Hematopoietic multipotent progenitor cell treated with erythropoietin and hydrocortisone succinate and interleukin-3 and kit ligand, for 15 days (in vitro differentiated cells): ENCODE measurements at regions not wholly inside any gene's neighbourhood (a gene's known extent, or its start where the extent isn't known, plus 50 kb on each side); places are given as distances from the start of the nearest gene placed in this dataset.

ENCODE experiments used
- DNase-seq: peaks from one replicate; pipeline ENCODE4 v3.0.0-alpha.2; 2015; ENCODE audit warnings: low spot score

DNA sequence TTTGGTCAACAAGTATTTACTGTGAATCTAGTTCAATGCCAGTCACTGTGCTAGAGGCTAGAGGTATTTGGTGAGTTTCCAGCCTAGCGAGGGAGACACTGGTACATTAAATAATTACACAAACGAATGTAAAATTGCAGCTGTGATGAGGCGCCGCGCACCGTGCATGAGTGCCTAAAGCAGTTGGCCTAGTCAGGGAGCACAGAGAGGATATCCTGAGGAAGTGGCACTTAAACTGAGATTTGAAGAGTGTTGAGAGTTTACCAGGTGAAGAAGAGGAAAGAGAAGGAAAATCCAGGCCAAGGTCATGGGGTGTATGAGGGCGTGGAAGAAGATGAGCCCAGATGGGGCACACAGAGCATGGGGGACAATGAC is 157.6 kb upstream of the NDUFV2 start:
- no peak for DNase-seq

- no peak for DNase-seq
Observed at GRCh38 chr18:8945514-8945913, 157.0 kb upstream of the NDUFV2 start.

- no peak for DNase-seq
Observed at GRCh38 chr18:8946066-8946838, 156.2 kb upstream of the NDUFV2 start.

DNA sequence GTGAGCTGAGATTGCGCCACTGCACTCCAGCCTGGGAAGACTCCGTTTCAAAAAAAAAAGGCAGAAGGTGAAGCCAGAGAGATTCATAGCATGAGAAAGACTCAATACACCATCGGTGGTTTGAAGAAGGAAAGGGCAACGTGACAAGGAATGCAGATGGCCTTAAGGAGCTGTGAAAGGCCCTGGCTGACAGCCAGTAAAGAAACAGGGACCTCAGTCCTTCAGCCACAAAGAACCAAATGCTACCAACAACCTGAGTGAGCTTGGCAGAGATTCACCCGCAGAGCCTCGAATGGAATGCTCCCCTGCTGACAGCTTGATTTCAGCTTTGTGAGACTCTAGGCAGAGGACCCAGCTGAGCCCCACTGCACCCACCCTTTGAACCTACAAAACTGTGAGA is 154.9 kb upstream of the NDUFV2 start:
- DNase-seq = no peak

GRCh38 chr18:8948011-8948410 is 154.5 kb upstream of the NDUFV2 start:
- no peak for DNase-seq

GRCh38 chr18:8948471-8949149 is 153.9 kb upstream of the NDUFV2 start:
- DNase-seq = no peak

GRCh38 chr18:8949206-8949605 is 153.3 kb upstream of the NDUFV2 start:
- no peak for DNase-seq

- no peak for DNase-seq
Observed at GRCh38 chr18:8951491-8951890, 151.0 kb upstream of the NDUFV2 start.

- no peak for DNase-seq
Observed at GRCh38 chr18:8952174-8952573, 150.3 kb upstream of the NDUFV2 start.

DNA sequence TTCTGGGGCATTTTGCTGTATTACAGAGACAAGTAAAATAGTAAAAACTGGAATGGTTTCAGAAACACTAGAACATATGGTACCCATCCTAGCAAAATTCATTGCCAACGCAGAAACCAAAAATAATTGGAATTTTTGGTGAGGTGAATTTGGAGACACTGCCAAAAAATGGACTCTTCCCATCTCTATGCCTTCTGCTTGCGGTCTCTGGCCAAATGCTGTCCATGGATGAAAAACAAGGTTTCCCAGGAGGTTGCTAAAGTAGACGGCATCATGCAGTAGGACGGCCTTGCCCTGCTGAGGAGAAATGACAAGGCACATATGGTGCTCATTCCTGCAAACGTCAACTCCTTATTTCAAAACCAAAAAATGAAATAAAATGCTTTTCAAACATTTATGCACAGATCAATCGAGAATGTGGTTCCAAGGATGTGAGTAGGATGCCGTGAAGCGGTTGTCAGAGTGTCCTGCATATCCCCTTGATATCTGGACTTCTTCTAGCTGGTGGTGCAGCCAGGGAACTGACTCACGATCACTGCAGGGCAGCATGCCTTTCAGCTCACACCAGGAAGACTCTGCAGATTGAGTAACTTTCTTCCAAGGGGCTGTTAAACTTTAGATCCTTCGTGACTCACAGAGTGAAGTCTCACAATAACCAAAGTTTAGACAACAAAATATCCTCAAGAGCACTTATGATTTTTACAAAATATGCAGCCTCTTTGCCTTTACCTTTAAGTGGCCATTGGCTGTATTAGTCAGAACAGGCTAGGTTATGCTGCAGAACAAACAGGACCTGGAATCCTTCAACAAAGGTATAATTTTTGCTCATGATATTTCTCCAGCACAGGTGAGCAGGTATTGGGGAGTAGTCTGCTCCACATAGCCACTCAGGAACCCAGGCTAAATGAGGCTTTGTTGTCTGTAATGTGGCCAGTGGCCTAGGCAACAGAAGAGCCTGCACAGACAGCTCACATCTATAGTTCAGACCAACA is 149.4 kb upstream of the NDUFV2 start:
- DNase-seq = no peak

GRCh38 chr18:8957731-8958130 is 144.8 kb upstream of the NDUFV2 start:
- DNase-seq = no peak

GRCh38 chr18:8958660-8959059 is 143.8 kb upstream of the NDUFV2 start:
- DNase-seq = no peak

DNA sequence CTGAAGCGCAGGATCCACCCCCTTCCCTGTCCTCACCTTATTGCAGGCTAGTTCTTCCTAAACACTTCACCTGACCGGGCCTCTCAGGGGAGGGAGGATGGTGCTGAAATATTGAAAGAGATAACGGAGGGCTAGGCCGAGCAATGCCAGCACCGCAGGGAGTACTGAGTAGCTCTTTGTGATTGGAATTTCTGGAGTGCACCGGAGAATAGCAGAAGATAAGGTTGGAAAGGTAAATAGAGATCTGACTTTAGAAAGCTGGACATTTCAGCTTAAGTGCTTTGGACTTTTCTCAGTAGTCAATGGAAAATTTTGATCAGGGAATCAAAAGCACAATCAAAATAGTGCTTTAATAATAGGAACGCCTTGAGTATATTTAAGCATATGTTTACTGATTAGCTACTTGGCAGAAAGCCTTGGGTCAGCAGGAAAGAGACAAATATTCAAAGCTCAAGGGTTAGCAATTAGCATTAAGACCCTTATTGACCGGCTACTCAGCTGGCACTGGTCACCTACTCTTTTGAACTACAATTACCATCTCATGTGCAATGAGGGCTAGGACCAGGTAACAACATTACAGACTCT is 142.9 kb upstream of the NDUFV2 start:
- DNase-seq = no peak

DNA sequence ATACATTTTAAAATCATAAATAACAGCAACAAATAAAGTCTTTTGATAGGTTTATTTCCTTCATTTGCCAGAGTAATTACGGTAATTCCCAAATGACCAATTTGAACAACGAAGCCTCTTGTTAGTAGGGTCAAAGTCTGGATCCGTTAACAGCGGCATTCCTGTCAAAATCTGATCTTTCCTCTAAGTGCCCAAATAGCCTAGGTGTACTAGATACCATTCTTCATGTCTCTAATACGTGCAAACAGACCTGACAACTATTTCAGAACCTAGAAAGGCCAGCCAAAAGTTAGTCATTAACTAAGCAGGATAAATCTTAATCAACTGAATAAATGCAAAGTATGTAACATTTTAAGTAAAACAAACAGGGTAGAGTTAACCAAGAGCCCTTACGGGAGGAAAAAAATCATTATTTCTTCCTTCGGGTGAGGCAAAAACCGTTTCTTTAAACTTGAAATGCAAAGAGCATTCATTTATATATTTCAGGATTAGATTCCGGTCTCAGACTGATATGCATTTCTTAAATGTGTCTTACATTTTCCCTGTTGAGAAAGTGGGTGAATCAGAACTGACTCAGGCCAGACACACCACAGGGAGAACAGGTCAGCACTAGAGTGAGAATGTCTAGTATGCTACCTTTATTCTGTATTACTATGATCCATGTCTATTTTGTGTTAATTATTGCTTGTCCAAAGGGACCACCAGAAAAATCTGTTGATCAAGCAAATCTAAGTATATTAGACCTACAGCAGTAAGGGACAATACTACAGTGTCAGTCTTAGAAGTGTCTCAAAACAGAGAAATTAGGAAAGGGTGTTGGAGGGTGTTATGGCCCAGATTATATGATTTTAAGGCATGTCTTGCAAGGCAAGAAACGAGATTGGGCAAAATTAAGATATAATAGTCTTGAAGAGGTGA is 141.5 kb upstream of the NDUFV2 start:
- DNase-seq = no peak

- no peak for DNase-seq
Observed at GRCh38 chr18:8962192-8962779, 140.2 kb upstream of the NDUFV2 start.

DNA sequence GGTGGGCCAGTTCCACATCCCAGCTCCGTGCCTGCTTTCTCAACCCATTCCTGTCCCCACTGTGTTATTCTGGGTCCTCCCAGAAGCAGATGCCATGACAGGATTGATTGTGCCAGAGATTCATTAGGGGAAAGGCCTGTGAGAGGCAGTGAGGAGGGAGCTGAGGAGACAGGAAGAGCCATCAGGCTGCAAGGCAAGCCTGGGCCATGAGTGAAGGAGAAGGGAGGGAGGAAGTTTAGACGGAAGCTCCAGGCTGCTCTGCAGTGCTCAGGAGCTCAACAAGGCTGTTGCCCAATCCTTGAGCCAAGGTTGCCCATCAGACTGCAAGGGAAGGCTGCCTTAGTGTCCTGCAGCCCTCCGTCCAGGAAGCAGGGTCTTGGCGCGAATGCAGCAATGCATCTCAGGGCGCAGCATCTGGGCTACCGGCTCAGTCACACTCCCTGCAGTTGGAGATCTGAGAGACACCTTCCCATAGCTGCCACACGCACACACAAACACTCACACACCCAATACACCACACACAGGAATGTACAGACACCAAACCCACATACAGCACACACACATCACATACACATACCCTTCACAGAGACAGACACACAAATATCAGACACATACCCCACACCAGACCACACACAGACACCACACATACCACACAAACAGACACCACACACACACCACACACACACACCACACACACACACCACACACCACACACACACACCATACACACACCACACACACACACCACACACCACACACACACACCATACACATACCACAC is 139.5 kb upstream of the NDUFV2 start:
- DNase-seq = no peak

- no peak for DNase-seq
Observed at GRCh38 chr18:8963876-8964275, 138.6 kb upstream of the NDUFV2 start.

DNA sequence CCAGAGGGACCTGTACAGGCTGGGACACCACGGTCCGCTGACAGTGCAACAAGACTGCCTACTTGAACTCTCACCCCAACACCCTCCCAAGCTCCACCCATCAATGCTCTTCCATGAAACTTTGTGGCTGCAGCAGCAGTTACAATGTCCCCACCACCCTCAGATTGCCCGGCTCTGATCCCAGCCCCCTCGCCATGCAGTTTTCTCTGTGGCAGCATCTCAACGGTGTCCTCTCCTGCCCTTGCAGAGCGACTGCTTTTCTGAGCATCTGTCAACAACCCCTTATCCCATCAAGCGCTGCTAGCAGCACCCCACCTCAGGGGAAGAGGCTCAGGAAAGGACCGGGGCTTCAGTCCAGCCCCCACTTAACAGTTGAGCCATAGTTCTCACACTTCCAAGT is 137.1 kb upstream of the NDUFV2 start:
- no peak for DNase-seq

DNA sequence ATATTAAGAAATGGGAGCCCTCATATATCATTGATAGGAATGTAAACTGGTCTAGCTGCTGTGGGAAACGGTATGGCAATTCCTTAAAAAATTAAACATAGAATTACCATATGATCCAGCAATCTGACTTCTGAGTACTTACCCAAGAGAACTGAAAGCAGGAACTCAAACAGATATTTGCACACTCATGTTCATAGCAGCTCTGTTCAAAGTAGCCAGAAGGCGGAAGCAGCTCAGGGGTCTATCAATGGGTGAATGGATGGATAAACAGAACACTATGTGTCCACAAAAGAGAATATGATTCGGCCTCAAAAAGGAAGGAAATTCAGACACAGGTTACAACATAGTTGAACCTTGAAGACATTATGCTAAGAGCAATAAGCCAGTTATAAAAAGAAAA is 135.7 kb upstream of the NDUFV2 start:
- no peak for DNase-seq

GRCh38 chr18:8967573-8967972 is 134.9 kb upstream of the NDUFV2 start:
- DNase-seq = no peak
